Loucy (cell line): ENCODE measurements at regions not wholly inside any gene's neighbourhood (a gene's known extent, or its start where the extent isn't known, plus 50 kb on each side); places are given as distances from the start of the nearest gene placed in this dataset.

Experiments
- H2AFZ ChIP-seq: fragments of 200-600 bp; sonication (generic); 2 replicates; pipeline ENCODE4 v1.6.0; 2016; ENCODE audit warnings: antibody characterized with exemption, mild to moderate bottlenecking, low read length, moderate library complexity
- H3F3A ChIP-seq: fragments of 200-600 bp; 2 replicates; pipeline ENCODE4 v1.6.0; 2016; ENCODE audit warnings: antibody characterized with exemption, low read depth, mild to moderate bottlenecking
- H3K27me3 ChIP-seq: fragments of 200-600 bp; sonication (generic); 2 replicates; pipeline ENCODE4 v1.6.1; 2014; ENCODE audit warnings: low read length, mild to moderate bottlenecking; ENCODE audit not compliant: insufficient read depth, poor library complexity, severe bottlenecking
- H3K36me3 ChIP-seq: fragments of 200-600 bp; sonication (generic); 2 replicates; pipeline ENCODE4 v1.6.1; 2016; ENCODE audit warnings: low read length; ENCODE audit not compliant: insufficient read depth
- H3K4me1 ChIP-seq: fragments of 200-600 bp; sonication (generic); 2 replicates; pipeline ENCODE4 v1.5.1; 2014; ENCODE audit warnings: low read length, mild to moderate bottlenecking; ENCODE audit not compliant: insufficient read depth, poor library complexity, severe bottlenecking
- H3K4me2 ChIP-seq: fragments of 200-600 bp; sonication (generic); 2 replicates; pipeline ENCODE4 v1.6.0; 2014; ENCODE audit warnings: antibody characterized with exemption, low read length, low read depth, mild to moderate bottlenecking; ENCODE audit not compliant: poor library complexity, severe bottlenecking
- H3K4me3 ChIP-seq: fragments of 200-600 bp; sonication (generic); 2 replicates; pipeline ENCODE4 v1.5.1; 2014; ENCODE audit warnings: low read length, mild to moderate bottlenecking, mixed read lengths; ENCODE audit not compliant: poor library complexity, severe bottlenecking
- H3K79me2 ChIP-seq: fragments of 200-600 bp; sonication (generic); 2 replicates; pipeline ENCODE4 v1.6.1; 2014; ENCODE audit warnings: low read length; ENCODE audit not compliant: insufficient read depth
- H3K9ac ChIP-seq: fragments of 200-600 bp; sonication (generic); 2 replicates; pipeline ENCODE4 v1.6.0; 2014; ENCODE audit warnings: mild to moderate bottlenecking, low read depth, low read length, moderate library complexity; ENCODE audit not compliant: poor library complexity, severe bottlenecking
- H3K9me2 ChIP-seq: fragments of 200-600 bp; sonication (generic); replicated peaks from 2 replicates; pipeline ENCODE4 v1.6.1; 2016; ENCODE audit warnings: low read depth, low read length, mixed read lengths
- H3K9me3 ChIP-seq: fragments of 200-600 bp; sonication (generic); 2 replicates; pipeline ENCODE4 v1.6.1; 2014; ENCODE audit warnings: mild to moderate bottlenecking, antibody characterized with exemption, low read length, low read depth; ENCODE audit not compliant: insufficient read depth
- H4K20me1 ChIP-seq: fragments of 200-600 bp; sonication (generic); 2 replicates; pipeline ENCODE4 v1.6.0; 2014; ENCODE audit warnings: antibody characterized with exemption, low read length, mild to moderate bottlenecking; ENCODE audit not compliant: insufficient read depth, poor library complexity, severe bottlenecking
- EZH2phosphoT487 ChIP-seq: fragments of 200-600 bp; IDR thresholded peaks from 2 replicates; pipeline ENCODE4 v1.6.1; 2018; ENCODE audit warnings: antibody characterized with exemption, mild to moderate bottlenecking, moderate library complexity, borderline replicate concordance
- TF ChIP-seq, protein P1 (sequence below): fragments of 200-600 bp; sonication (generic); conservative IDR thresholded peaks from 2 replicates; pipeline ENCODE4 v1.5.1; 2014; ENCODE audit warnings: mild to moderate bottlenecking, antibody characterized with exemption, low read length

DNA sequence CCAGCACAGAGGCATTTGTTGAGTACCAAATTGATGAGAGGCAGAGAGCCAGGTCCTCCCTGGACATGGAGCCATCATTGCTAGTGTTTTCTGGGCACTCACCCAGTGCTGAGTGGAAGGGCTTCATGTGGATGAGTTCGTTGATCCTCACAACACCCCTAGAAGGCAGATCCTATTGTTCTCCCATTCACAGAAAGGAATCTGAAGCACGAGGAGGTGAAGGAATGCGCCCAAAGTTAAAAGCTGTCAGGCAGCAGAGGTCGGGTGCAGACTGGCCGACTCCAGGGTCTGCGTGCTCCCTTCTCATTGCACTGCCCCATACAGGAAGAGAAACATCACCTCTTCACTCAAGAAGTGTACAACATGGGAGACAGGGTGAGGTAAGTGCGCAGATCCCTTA, 153.5 kb upstream of the TNPO1 start:
- H3F3A ChIP-seq = no peaks in the 10 kb centered on the region
- TF ChIP-seq EZH2phosphoT487 = no peak

DNA sequence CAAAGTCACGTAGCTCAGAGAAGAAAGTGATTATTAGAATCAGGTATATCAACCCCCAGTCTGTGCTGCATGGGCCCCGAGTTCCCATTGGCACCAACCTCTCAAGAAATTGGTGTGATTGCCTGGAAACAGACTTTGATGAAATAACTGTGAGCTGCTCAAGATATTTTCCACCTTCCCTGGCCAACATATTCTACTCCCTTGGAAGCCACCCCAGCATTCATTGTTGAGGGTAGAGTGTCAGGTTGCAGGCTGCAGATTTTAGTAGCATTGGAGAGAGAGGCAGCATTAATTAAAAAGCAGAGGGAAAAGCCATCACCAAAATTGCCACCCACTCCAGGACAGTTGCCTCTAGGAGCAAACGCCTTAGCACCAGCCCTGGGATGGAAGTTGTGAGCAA, 154.2 kb upstream of the TNPO1 start:
- Histone ChIP-seq H2AFZ (no peak overlapping the region), H3K36me3 (no peaks in the 10 kb centered on the region), H3K4me2 (no peak overlapping the region), H3K9me3 (no peaks in the 10 kb centered on the region), H4K20me1 (no peaks in the 10 kb centered on the region), H3K4me3 (no peak overlapping the region), H3K79me2 (no peaks in the 10 kb centered on the region), H3K4me1 (no peaks in the 10 kb centered on the region), H3K9ac (no peak overlapping the region), H3F3A (no peaks in the 10 kb centered on the region), H3K9me2 (no peaks in the 10 kb centered on the region), H3K27me3 (no peaks in the 10 kb centered on the region)
- TF ChIP-seq EZH2phosphoT487 = no peak
- TF ChIP-seq, protein P1, sequence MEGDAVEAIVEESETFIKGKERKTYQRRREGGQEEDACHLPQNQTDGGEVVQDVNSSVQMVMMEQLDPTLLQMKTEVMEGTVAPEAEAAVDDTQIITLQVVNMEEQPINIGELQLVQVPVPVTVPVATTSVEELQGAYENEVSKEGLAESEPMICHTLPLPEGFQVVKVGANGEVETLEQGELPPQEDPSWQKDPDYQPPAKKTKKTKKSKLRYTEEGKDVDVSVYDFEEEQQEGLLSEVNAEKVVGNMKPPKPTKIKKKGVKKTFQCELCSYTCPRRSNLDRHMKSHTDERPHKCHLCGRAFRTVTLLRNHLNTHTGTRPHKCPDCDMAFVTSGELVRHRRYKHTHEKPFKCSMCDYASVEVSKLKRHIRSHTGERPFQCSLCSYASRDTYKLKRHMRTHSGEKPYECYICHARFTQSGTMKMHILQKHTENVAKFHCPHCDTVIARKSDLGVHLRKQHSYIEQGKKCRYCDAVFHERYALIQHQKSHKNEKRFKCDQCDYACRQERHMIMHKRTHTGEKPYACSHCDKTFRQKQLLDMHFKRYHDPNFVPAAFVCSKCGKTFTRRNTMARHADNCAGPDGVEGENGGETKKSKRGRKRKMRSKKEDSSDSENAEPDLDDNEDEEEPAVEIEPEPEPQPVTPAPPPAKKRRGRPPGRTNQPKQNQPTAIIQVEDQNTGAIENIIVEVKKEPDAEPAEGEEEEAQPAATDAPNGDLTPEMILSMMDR = no peak

More for the DNA sequence above, 153.5 kb upstream of the TNPO1 start:
- H3K4me3 ChIP-seq = no peak overlapping the region
- no peaks in the 10 kb centered on the region for H3K9me3 ChIP-seq
- H2AFZ ChIP-seq = no peak overlapping the region
- no peaks in the 10 kb centered on the region for H3K9me2 ChIP-seq
- H4K20me1 ChIP-seq = no peaks in the 10 kb centered on the region
- no peaks in the 10 kb centered on the region for H3K79me2 ChIP-seq
- no peaks in the 10 kb centered on the region for H3K27me3 ChIP-seq
- no peak overlapping the region for H3K4me2 ChIP-seq
- no peaks in the 10 kb centered on the region for H3K4me1 ChIP-seq
- no peak overlapping the region for H3K9ac ChIP-seq
- no peaks in the 10 kb centered on the region for H3K36me3 ChIP-seq

DNA sequence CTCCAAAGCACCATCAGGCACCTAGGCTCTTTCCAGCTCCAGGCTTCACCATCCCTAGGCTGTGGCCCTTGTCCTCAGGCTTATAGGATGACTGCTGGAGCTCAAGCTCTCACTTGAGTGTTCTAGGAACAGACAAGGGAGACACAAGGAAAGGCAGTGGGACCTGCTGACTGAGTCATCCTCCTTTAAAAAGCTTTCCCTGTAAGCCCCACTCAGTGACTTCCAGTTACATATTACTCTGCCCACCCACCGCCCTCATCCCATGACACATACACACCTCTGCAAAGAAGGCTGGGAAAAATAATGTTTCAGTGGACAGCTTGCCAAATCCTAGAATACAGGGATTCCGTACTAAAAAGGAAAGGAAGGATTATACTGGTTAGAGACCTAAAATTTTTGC, 154.2 kb upstream of the ZNF366 start:
- H3K36me3 ChIP-seq = no peaks in the 10 kb centered on the region
- no peaks in the 10 kb centered on the region for H3K9me2 ChIP-seq
- TF ChIP-seq EZH2phosphoT487 = no peak
- TF ChIP-seq, protein P1 = no peak
- H3K27me3 ChIP-seq = no peaks in the 10 kb centered on the region
- no peaks in the 10 kb centered on the region for H4K20me1 ChIP-seq
- H3K79me2 ChIP-seq = no peaks in the 10 kb centered on the region
- no peak overlapping the region for H3K4me2 ChIP-seq
- no peaks in the 10 kb centered on the region for H3K9me3 ChIP-seq
- no peak overlapping the region for H3K9ac ChIP-seq
- H2AFZ ChIP-seq = no peak overlapping the region
- H3K4me1 ChIP-seq = no peaks in the 10 kb centered on the region
- no peaks in the 10 kb centered on the region for H3F3A ChIP-seq
- H3K4me3 ChIP-seq = no peak overlapping the region

DNA sequence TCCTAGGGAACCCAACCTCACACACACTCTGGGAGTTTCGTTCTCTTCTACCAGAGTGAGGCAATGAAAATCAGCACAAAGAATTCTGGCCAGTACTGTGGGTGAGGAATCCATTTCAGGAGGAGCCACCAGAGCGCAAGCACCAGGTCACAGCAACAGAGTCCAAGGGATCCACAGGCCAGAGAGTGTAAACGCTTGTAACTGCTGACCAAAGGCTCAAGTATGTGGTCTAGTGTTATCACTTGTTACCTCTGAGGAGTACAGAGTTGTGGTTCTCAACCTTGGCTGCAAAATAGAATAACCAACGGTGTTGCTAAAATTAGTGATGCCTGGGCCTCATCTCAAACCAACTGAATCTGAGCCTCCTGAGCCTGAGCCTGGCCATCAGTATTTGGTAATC, 152.5 kb upstream of the ZNF366 start:
- TF ChIP-seq, protein P1 = no peak
- TF ChIP-seq EZH2phosphoT487 = no peak
- H3K9me2 ChIP-seq = no peaks in the 10 kb centered on the region

More for the DNA sequence above, 152.5 kb upstream of the ZNF366 start:
- no peaks in the 10 kb centered on the region for H3K27me3 ChIP-seq
- no peak overlapping the region for H3K4me2 ChIP-seq
- no peak overlapping the region for H3K9ac ChIP-seq
- no peaks in the 10 kb centered on the region for H3K9me3 ChIP-seq
- H2AFZ ChIP-seq = no peak overlapping the region
- no peaks in the 10 kb centered on the region for H3K36me3 ChIP-seq
- H3K79me2 ChIP-seq = no peaks in the 10 kb centered on the region
- H3K4me3 ChIP-seq = no peak overlapping the region
- no peaks in the 10 kb centered on the region for H3F3A ChIP-seq
- no peaks in the 10 kb centered on the region for H4K20me1 ChIP-seq
- no peaks in the 10 kb centered on the region for H3K4me1 ChIP-seq
